HG02798 (cell line): ENCODE measurements at regions not wholly inside any gene's neighbourhood (a gene's known extent, or its start where the extent isn't known, plus 50 kb on each side); places are given as distances from the start of the nearest gene placed in this dataset.

Experiments used
- ATAC-seq: cut with Tn5 transposase; IDR thresholded peaks from one replicate; pipeline ENCODE4 v1.9.1; 2021; ENCODE audit warnings: mild to moderate bottlenecking; ENCODE audit not compliant: unreplicated experiment, poor library complexity

GRCh38 chr3:110754212-110754916, 317.3 kb upstream of the NECTIN3 start:
- no peak for ATAC-seq

GRCh38 chr3:110755345-110755744, 316.3 kb upstream of the NECTIN3 start:
- ATAC-seq: no peak

- ATAC-seq: no peak
These were observed 314.9 kb upstream of the NECTIN3 start for GRCh38 chr3:110756705-110757104.

DNA sequence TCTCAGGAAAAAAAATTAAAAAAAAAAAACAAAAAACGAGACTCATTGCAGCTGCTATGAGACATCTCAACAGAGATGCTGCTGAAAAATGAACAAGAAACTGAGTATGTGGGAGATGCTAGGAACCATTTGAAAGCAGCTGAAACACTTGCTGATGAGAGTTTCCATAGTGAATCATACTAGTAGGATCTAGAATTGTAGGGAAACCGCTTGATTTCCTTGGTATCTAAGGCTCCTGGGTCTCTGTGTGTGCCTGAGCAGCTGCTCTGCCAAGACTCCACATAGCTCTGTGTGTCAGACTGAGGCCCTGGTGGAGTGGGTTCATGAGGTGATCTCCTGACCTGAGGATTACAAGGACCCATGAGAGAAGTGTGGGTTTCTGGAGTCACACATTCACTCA, 313.4 kb upstream of the NECTIN3 start:
- ATAC-seq: no peak

DNA sequence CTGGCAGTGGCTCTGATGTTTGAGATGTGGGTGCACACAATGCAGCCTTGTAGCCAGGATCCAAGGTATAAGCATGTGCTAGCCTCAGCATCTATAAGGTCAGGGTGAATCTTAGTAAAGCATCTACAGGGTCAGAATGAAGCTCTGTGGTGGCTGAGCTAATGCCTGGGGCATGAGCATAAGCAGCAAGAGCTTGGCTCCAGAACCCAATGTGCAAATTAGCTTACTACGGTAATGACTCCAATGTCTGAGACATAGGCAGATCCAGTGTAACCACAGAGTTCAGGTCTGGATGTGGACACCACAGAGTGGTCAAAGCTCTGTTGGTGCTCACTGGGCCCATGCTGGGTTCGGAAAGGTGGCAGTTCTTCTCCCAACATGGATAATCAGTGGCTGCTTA, 304.5 kb upstream of the NECTIN3 start:
- peak; percentile 49 for ATAC-seq

DNA sequence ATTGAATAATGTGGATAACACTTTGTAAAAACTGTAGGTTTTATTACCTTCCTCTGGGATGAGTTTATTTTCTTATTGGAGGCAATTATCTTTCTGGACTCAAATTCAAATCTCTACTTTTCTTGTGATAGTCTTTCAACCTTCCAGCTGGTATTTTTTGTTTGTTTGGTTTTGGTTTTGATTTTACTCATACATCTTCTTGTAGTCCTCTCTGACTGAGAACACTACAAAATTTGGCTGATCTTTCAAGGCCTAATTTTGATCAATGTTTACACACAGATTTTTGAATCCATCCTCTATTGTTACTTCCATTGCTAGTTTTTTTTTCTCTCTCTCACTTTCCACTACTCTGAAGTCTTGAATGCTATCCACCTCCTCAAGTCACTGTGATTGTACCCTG, 303.8 kb upstream of the NECTIN3 start:
- peak; percentile 59 for ATAC-seq

DNA sequence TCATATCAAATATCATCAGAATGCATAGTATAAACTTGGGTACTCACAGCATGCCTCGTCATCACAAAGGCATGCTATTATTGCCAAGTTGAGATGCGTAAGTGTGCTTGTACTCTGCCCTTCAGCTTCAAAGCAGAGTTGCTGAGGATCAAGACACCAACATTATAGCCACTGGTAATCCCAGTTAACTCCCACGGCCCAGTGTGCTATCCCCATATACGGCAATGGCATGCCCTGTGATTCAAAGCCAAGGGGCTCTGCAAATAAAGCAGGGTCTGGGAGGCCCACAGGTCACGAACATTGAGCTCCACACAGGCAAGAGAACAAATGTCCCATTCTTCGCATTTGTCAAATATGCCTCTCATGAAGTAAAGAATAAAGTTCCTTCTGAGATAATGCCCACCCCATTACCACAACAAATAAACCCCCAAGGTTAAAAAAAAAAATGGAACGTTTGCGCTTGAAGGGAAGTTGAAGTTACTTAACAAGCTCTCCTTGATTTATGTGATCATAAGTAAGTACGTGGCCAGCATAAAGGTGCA, 298.1 kb upstream of the NECTIN3 start:
- ATAC-seq: no peak

- ATAC-seq: no peak
These were observed 296.9 kb upstream of the NECTIN3 start for GRCh38 chr3:110774496-110775265.

DNA sequence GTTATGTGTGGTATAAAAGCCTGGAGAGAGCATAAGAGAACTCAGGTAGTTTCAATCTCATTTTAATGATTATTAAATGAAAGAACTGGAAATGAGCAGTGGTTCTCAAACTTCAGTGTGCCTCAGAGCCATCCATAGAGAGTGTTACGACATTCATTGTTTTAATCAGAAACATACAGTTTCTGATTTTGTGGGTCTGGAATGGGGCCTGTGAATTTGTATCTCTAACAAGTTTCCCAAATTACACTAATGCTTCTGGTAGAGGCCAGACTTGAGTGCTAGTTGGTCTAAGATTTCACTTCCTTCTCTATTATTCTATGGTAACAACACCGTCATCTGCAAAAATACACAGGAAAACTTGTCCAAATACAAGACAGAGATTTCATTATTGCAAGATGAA, 292.0 kb upstream of the NECTIN3 start:
- no peak for ATAC-seq

GRCh38 chr3:110783541-110783940, 288.1 kb upstream of the NECTIN3 start:
- no peak for ATAC-seq

GRCh38 chr3:110788794-110789193, 282.8 kb upstream of the NECTIN3 start:
- no peak for ATAC-seq

DNA sequence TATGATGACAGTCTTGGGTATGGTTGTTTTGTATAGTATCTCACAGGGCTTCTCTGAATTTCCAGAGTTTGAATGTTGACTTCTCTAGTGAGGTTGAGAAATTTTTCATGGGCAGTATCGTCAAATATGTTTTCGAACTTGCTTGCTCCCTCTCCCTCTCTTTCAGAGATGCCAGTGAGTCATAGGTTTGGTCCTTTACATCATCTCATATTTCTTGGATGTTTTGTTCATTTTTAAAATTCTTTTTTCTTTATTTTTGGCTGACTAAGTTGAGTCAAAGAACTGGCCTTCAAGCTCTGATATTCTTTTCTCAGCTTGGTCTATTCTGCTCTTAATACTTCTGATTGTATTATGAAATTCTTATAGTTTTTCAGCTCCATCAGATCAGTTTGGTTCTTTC, 282.3 kb upstream of the NECTIN3 start:
- ATAC-seq: no peak

DNA sequence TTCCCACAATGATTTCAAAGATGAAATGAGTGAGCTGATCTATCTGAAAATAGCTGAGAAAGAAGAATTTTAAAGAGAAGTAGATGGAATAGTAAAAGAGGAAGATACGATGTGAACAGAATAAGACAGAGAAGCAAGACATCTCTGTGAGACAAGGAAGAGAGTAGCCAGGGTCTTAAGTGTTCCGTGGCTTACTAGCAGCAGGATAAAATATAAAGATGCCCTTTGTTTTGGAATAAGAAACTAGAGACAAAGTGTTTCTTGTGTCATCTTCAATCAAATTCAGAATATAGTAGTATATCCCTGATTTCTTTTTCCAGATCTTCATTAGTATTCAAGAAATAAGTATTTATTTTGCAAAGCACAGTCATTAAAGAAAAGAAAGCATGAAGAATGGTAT, 281.0 kb upstream of the NECTIN3 start:
- no peak for ATAC-seq

DNA sequence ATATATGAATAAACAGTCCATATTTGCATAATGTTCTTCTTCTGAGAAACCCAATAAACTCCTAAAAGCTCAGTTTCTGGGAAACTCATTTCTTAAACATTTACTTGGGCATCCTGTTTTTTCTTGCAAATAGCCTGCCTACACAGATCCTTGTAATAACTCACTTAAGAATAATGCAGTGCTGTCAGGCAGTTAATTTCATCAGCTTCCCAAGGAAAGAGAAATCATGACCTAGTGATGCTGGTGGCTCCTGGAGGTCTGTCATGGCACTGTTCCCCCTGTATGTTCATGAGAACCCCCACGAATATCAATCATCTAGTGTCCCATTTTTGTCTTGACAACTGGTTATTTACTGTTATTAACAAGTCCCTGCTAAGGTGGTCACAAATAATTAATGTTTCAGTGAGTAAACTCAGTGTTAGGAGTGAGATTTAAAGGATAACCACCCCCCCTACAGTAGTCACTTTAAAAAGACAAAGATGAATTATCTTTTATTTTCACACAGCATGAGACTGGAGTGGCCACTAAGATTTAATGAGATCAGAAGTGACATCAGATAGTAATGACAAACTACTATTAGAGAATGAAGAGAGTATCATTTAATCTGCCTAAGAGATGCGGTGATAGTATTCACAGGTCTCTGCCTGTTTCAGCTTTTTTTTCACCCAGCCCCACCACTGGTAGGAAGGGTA, 279.5 kb upstream of the NECTIN3 start:
- ATAC-seq: no peak

GRCh38 chr3:110793611-110794010, 278.0 kb upstream of the NECTIN3 start:
- ATAC-seq: no peak

- no peak for ATAC-seq
These were observed 276.5 kb upstream of the NECTIN3 start for GRCh38 chr3:110795163-110795562.

DNA sequence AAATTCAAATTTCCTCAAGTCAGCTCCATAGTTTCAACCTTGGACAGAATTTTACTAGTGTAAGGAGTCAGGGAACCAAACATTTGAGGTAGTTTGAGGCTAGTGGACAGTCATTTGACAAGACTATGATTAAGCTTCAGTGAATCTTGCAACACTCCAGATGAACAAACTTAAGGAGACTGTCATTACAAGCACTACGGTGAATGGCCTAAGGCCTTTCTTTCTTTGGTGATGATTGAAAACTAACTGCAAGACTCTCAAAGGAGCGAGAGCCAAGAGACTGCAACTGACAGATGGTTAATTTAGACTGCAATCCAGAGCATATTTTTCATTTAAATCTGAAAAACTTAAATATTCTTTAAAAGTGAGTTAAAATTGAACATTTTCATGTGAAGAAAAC, 272.3 kb upstream of the NECTIN3 start:
- no peak for ATAC-seq

GRCh38 chr3:110804856-110805255, 266.8 kb upstream of the NECTIN3 start:
- no peak for ATAC-seq

DNA sequence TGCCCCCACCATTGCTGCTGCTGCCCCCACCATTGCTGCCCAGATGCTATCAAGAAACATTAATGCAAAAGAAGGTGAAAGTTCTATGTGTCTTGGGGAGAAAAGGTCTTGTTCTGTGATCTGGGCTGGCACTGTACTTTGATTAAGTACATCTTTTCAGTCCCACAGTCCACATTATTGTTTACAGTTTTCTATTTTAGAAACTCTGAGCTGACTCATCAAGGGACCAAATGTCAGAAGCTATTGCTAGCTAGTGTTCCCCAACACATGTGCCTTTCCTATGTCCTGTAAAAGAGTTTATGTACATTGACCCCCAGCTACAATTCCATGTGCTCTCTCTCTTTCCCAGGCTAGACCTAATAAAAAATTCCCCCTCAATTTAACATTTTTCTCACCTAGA, 264.7 kb upstream of the NECTIN3 start:
- ATAC-seq: no peak

DNA sequence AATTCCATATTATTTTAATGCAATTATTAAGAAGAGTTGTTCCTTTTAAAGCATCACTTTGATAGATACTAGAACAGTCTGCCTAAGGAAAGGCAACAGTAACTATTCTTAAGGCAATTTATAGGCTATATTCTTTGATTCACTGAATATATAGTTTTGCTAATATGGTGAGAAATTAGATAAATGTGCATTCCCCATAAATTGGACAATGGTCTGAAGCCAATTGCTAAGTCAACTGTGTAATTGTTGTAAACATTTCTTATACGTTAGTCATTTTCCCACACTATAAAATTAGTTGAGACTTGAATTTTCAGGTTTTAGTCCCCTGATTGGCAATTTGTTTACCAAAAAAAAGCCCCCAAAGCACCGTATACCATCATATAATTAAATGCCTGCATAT, 263.0 kb upstream of the NECTIN3 start:
- ATAC-seq: no peak

DNA sequence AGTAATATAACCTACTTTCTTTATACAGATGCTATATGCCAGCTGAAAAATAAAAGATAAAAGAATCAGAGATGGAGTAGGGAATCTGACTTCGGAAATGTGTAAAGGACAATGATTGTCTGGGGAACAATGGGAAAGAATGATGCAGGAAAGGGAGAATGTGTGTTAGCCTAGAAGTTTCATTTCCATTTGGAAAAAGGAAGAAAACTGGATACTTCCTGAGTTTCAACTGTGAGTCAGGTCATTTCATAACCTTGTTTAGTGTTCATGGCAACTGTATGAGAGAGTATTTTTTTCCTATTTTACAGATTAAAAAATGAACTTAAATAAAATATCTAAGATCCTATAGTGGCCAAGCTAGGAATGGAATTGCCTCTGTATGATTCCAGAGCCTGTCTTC, 261.3 kb upstream of the NECTIN3 start:
- ATAC-seq: no peak
